Left kidney (tissue), 1 donor: ENCODE measurements at regions not wholly inside any gene's neighbourhood (a gene's known extent, or its start where the extent isn't known, plus 50 kb on each side); places are given as distances from the start of the nearest gene placed in this dataset.
A peak's percentile ranks its signal among the peaks of the same experiment; 100 is the strongest.

ENCODE experiments used
- DNase-seq: peaks from one replicate; pipeline ENCODE4 v3.0.0-alpha.2; 2013

- no peak for DNase-seq
These were observed 140.8 kb upstream of the TSC22D2 start for GRCh38 chr3:150267288-150267687.

- no peak for DNase-seq
These were observed 142.8 kb upstream of the TSC22D2 start for GRCh38 chr3:150265305-150265704.

- DNase-seq, result no peak
These were observed 143.4 kb upstream of the TSC22D2 start for GRCh38 chr3:150264561-150265279.

- DNase-seq, result no peak
These were observed 146.1 kb upstream of the TSC22D2 start for GRCh38 chr3:150261958-150262357.

GRCh38 chr3:150261418-150261817, 146.7 kb upstream of the TSC22D2 start:
- DNase-seq, result no peak

GRCh38 chr3:150260398-150260710, 147.7 kb upstream of the TSC22D2 start:
- peak; percentile 72 for DNase-seq

GRCh38 chr3:150259526-150260397, 148.3 kb upstream of the TSC22D2 start:
- no peak for DNase-seq

- DNase-seq, result no peak
These were observed 151.3 kb upstream of the TSC22D2 start for GRCh38 chr3:150256782-150257181.

GRCh38 chr3:150256318-150256717, 151.8 kb upstream of the TSC22D2 start:
- no peak for DNase-seq

GRCh38 chr3:150255826-150256225, 152.3 kb upstream of the TSC22D2 start:
- no peak for DNase-seq

- no peak for DNase-seq
These were observed 152.7 kb upstream of the TSC22D2 start for GRCh38 chr3:150255413-150255812.

GRCh38 chr3:150254309-150254708, 153.8 kb upstream of the TSC22D2 start:
- no peak for DNase-seq

- no peak for DNase-seq
These were observed 154.5 kb upstream of the TSC22D2 start for GRCh38 chr3:150253622-150254021.

GRCh38 chr3:150252462-150252861, 155.6 kb upstream of the TSC22D2 start:
- DNase-seq, result no peak

GRCh38 chr3:150251187-150252062, 156.7 kb upstream of the TSC22D2 start:
- no peak for DNase-seq

GRCh38 chr3:150249779-150250470, 158.2 kb upstream of the TSC22D2 start:
- DNase-seq, result no peak

GRCh38 chr3:150248888-150249681, 159.0 kb upstream of the TSC22D2 start:
- peak; percentile 75 for DNase-seq

- DNase-seq, result no peak
These were observed 159.8 kb upstream of the TSC22D2 start for GRCh38 chr3:150248116-150248887.

- DNase-seq, result no peak
These were observed 160.7 kb upstream of the TSC22D2 start for GRCh38 chr3:150247441-150247840.

- no peak for DNase-seq
These were observed 164.6 kb upstream of the TSC22D2 start for GRCh38 chr3:150243466-150243865.
